HepG2 (cell line): ENCODE measurements at regions not wholly inside any gene's neighbourhood (a gene's known extent, or its start where the extent isn't known, plus 50 kb on each side); places are given as distances from the start of the nearest gene placed in this dataset.

Experiments
- ATAC-seq: fragments of 200-7000 bp; cut with Tn5 transposase; 3 replicates; pipeline ENCODE4 v1.9.1; 2020; ENCODE audit warnings: mild to moderate bottlenecking, moderate library complexity
- BruUV-seq: library from RNA; stranded (reverse); fragments of 400-500 nt; replicated peaks from 2 replicates; lab custom pipeline; 2021; lab: Mats Ljungman, UMichigan
- CTCF ChIA-PET: fragments of 300-600 bp; formaldehyde crosslinking; extraction: SDS; loops from one replicate; lab custom pipeline; 2021; ENCODE audit warnings: low total read pairs, inconsistent platforms, low intra/inter-chr PET ratio; lab: Yijun Ruan, JAX
- POLR2A ChIA-PET: fragments of 350-600 bp; sonication (Branson Sonifier 250); formaldehyde crosslinking; loops from one replicate; lab custom pipeline; 2020; ENCODE audit warnings: antibody characterized with exemption, inconsistent platforms; lab: Yijun Ruan, JAX
- DNase-seq: peaks from one replicate; pipeline ENCODE4 v3.0.0-alpha.2; 2015; ENCODE audit warnings: low spot score
- FAIRE-seq: peaks from 3 replicates; lab custom pipeline; 2011; peaks lifted over from hg19 to GRCh38; lab: Jason Lieb, UNC
- H2AFZ ChIP-seq: one replicate; pipeline ENCODE4 v1.6.1; 2011; ENCODE audit warnings: low read length, inconsistent platforms
- H3K27ac ChIP-seq: fragments of 300-600 bp; 3 replicates; pipeline ENCODE4 v1.8.0; 2011; ENCODE audit warnings: mixed run types, mild to moderate bottlenecking, mixed read lengths, low read length, inconsistent platforms; ENCODE audit not compliant: insufficient read depth; ENCODE audit errors: extremely low read length
- H3K27me3 ChIP-seq, 2 experiments: fragments of 200-600 bp in 1 of 2; 2 replicates in 1 of 2; 3 replicates in 1 of 2; pipeline versions ENCODE4 v1.6.0 to v1.8.0; 2011; ENCODE audit warnings: low read length in 2 of 2, mild to moderate bottlenecking in 2 of 2, moderate library complexity in 2 of 2, inconsistent platforms in 1 of 2; ENCODE audit not compliant: insufficient read depth in 2 of 2, control insufficient read depth in 1 of 2
- H3K36me3 ChIP-seq, 2 experiments: fragments of 200-600 bp in 1 of 2; replicated peaks in 1 of 2; 2 replicates in 1 of 2; 3 replicates in 1 of 2; pipeline versions ENCODE4 v1.5.1 to v1.8.0; 2011; ENCODE audit warnings: low read length in 2 of 2, inconsistent platforms in 1 of 2; ENCODE audit not compliant: insufficient read depth in 2 of 2, control insufficient read depth in 1 of 2
- H3K4me1 ChIP-seq: 2 replicates; pipeline ENCODE4 v1.5.1; 2012; ENCODE audit warnings: low read length, inconsistent platforms; ENCODE audit not compliant: insufficient read depth
- H3K4me2 ChIP-seq: 2 replicates; pipeline ENCODE4 v1.6.0; 2011; ENCODE audit warnings: low read depth, low read length, inconsistent platforms
- H3K4me3 ChIP-seq, 3 experiments: fragments of 200-600 bp in 1 of 3; sonication (generic), shearing (Covaris generic) in 1 of 3; replicated peaks in 1 of 3; 2 replicates each; pipeline ENCODE4 v1.5.1; 2011 to 2016; ENCODE audit warnings: low read length in 3 of 3, inconsistent platforms in 2 of 3, low read depth in 2 of 3, mild to moderate bottlenecking in 2 of 3, control low read depth in 1 of 3, mixed read lengths in 1 of 3; ENCODE audit not compliant: insufficient read depth in 1 of 3
- H3K79me2 ChIP-seq: one replicate; pipeline ENCODE4 v1.6.1; 2011; ENCODE audit warnings: low read length, inconsistent platforms; ENCODE audit not compliant: insufficient read depth
- H3K9ac ChIP-seq: 2 replicates; pipeline ENCODE4 v1.6.0; 2011; ENCODE audit warnings: mild to moderate bottlenecking, low read depth, low read length, inconsistent platforms; ENCODE audit not compliant: insufficient read depth
- H3K9me3 ChIP-seq: 2 replicates; pipeline ENCODE4 v1.5.1; 2012; ENCODE audit warnings: mild to moderate bottlenecking, low read length
- H4K20me1 ChIP-seq: 2 replicates; pipeline ENCODE4 v1.6.0; 2011; ENCODE audit warnings: inconsistent platforms, mild to moderate bottlenecking, low read length, moderate library complexity; ENCODE audit not compliant: insufficient read depth
- ARID4A ChIP-seq: sonication (generic); formaldehyde crosslinking; IDR thresholded peaks from 2 replicates; pipeline ENCODE4 v1.5.0; 2020; ENCODE audit warnings: mild to moderate bottlenecking, missing genetic modification reagents, borderline replicate concordance
- CBX1 ChIP-seq: IDR thresholded peaks from one replicate; pipeline ENCODE4 v1.6.1; 2016; ENCODE audit warnings: antibody characterized with exemption, low read depth
- FLYWCH1 ChIP-seq: sonication (generic); formaldehyde crosslinking; IDR thresholded peaks from 2 replicates; pipeline ENCODE4 v1.8.1; 2023; ENCODE audit warnings: mild to moderate bottlenecking, missing genetic modification reagents
- GMEB2 ChIP-seq: IDR thresholded peaks from 2 replicates; pipeline ENCODE4 v1.6.1; 2016; ENCODE audit warnings: missing biosample characterization, missing genetic modification reagents, low read depth
- KAT7 ChIP-seq: IDR thresholded peaks from 2 replicates; pipeline ENCODE4 v1.6.1; 2018; ENCODE audit warnings: borderline replicate concordance, missing compliant biosample characterization
- MTERF4 ChIP-seq: sonication (generic); formaldehyde crosslinking; IDR thresholded peaks from 2 replicates; pipeline ENCODE4 v1.8.0; 2023; ENCODE audit warnings: mild to moderate bottlenecking, missing genetic modification reagents
- NAIF1 ChIP-seq: sonication (generic); formaldehyde crosslinking; IDR thresholded peaks from 2 replicates; pipeline ENCODE4 v1.5.0; 2020; ENCODE audit warnings: mild to moderate bottlenecking, missing genetic modification reagents, borderline replicate concordance
- PAF1 ChIP-seq: IDR thresholded peaks from 2 replicates; pipeline ENCODE4 v1.6.1; 2016; ENCODE audit warnings: missing genetic modification reagents, missing compliant biosample characterization
- PLSCR1 ChIP-seq: sonication (generic); formaldehyde crosslinking; IDR thresholded peaks from 2 replicates; pipeline ENCODE4 v1.5.0; 2020; ENCODE audit warnings: missing genetic modification reagents, mild to moderate bottlenecking, borderline replicate concordance
- SP1 ChIP-seq, 2 experiments: fragments of 450-650 bp in 1 of 2; sonication (generic) in 1 of 2; formaldehyde crosslinking in 1 of 2; IDR thresholded peaks; 2 replicates each; pipeline versions ENCODE4 v1.4.0 to v1.6.1; 2016 to 2020; ENCODE audit warnings: missing genetic modification reagents in 1 of 2
- ZMYM3 ChIP-seq: sonication (generic); formaldehyde crosslinking; IDR thresholded peaks from 2 replicates; pipeline ENCODE4 v1.5.1; 2020; ENCODE audit warnings: mild to moderate bottlenecking, missing genetic modification reagents
- ZNF124 ChIP-seq: sonication (generic); formaldehyde crosslinking; IDR thresholded peaks from 2 replicates; pipeline ENCODE4 v1.4.0; 2020; ENCODE audit warnings: missing genetic modification reagents
- ZNF644 ChIP-seq: IDR thresholded peaks from 2 replicates; pipeline ENCODE4 v1.6.1; 2016; ENCODE audit warnings: low read depth
- ZNF747 ChIP-seq: sonication (generic); formaldehyde crosslinking; IDR thresholded peaks from 2 replicates; pipeline ENCODE4 v1.8.1; 2023; ENCODE audit warnings: missing genetic modification reagents, mild to moderate bottlenecking, borderline replicate concordance
- ZNF768 ChIP-seq: sonication (generic); formaldehyde crosslinking; IDR thresholded peaks from 2 replicates; pipeline ENCODE4 v1.4.0; 2020; ENCODE audit warnings: missing genetic modification reagents
- WGBS: methylation state at CpG from one replicate; pipeline ENCODE4 v1.1.6; 2017; ENCODE audit warnings: low lambda C conversion rate; 5-methylcytosine and 5-hydroxymethylcytosine counted together
- in situ Hi-C: cut with HindIII; loops from 2 replicates; pipeline ENCODE4 v1.10.0; 2017; ENCODE audit warnings: low pct_unique_long_range_greater_than_20kb; ENCODE audit not compliant: extremely low pct_ligation_motif_present
- intact Hi-C: fragments of 100-400 bp; cut with micrococcal nuclease; formaldehyde crosslinking; loops from one replicate; pipeline ENCODE4 v1.10.0; 2022; ENCODE audit not compliant: unreplicated experiment
- TF ChIP-seq, protein P1 (sequence below): sonication (generic); formaldehyde crosslinking; IDR thresholded peaks from 2 replicates; pipeline ENCODE4 v1.9.0; 2021; ENCODE audit warnings: missing genetic modification reagents, borderline replicate concordance

- Histone ChIP-seq H3K9ac (no peak overlapping the region), H3K36me3 (no peaks in the 10 kb centered on the region), H2AFZ (no peak overlapping the region), H3K4me3 (no peak overlapping the region), H4K20me1 (no peaks in the 10 kb centered on the region), H3K27ac (no peak overlapping the region), H3K27me3 (peaks cover 2 to 50% of the 10 kb centered on the region in 2 experiments), H3K9me3 (no peaks in the 10 kb centered on the region), H3K4me2 (no peak overlapping the region), H3K79me2 (no peaks in the 10 kb centered on the region), H3K4me1 (no peaks in the 10 kb centered on the region)
- ChIA-PET POLR2A (no interaction called here), CTCF (no interaction called here)
- no peak for FAIRE-seq
- no peak for ATAC-seq
- DNase-seq: no peak
- in situ Hi-C loops: no loop called here
- intact Hi-C loops: no loop called here
- 17% methylated on average over 3 of the region's 3 CpGs for WGBS
- no TSS peak for BruUV-seq
- TF ChIP-seq PAF1: no peak
- TF ChIP-seq FLYWCH1 (CRISPR knock-in tag): no peak
- TF ChIP-seq SP1 (IDR thresholded peaks at IDR 0.05): no peak
- TF ChIP-seq SP1 (CRISPR knock-in tag; IDR thresholded peaks at IDR 0.05): no peak
- TF ChIP-seq ZNF644 (CRISPR knock-in tag): no peak
- TF ChIP-seq ARID4A (CRISPR knock-in tag): no peak
- no peak for TF ChIP-seq ZNF768 (CRISPR knock-in tag)
- no peak for TF ChIP-seq CBX1
- TF ChIP-seq ZMYM3 (CRISPR knock-in tag): no peak
- no peak for TF ChIP-seq GMEB2 (CRISPR knock-in tag)
- no peak for TF ChIP-seq PLSCR1 (CRISPR knock-in tag)
- TF ChIP-seq KAT7 (CRISPR knock-in tag): no peak
- TF ChIP-seq ZNF124 (CRISPR knock-in tag): no peak
- TF ChIP-seq, protein P1, sequence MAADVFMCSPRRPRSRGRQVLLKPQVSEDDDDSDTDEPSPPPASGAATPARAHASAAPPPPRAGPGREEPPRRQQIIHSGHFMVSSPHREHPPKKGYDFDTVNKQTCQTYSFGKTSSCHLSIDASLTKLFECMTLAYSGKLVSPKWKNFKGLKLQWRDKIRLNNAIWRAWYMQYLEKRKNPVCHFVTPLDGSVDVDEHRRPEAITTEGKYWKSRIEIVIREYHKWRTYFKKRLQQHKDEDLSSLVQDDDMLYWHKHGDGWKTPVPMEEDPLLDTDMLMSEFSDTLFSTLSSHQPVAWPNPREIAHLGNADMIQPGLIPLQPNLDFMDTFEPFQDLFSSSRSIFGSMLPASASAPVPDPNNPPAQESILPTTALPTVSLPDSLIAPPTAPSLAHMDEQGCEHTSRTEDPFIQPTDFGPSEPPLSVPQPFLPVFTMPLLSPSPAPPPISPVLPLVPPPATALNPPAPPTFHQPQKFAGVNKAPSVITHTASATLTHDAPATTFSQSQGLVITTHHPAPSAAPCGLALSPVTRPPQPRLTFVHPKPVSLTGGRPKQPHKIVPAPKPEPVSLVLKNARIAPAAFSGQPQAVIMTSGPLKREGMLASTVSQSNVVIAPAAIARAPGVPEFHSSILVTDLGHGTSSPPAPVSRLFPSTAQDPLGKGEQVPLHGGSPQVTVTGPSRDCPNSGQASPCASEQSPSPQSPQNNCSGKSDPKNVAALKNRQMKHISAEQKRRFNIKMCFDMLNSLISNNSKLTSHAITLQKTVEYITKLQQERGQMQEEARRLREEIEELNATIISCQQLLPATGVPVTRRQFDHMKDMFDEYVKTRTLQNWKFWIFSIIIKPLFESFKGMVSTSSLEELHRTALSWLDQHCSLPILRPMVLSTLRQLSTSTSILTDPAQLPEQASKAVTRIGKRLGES (CRISPR knock-in tag): no peak
- TF ChIP-seq NAIF1: no peak
- TF ChIP-seq ZNF747: no peak
- no peak for TF ChIP-seq MTERF4
These were observed 248.6 kb downstream of the RPLP1 start for GRCh38 chr15:69701198-69701597.
